ENCODE measurements at regions not wholly inside any gene's neighbourhood (a gene's known extent, or its start where the extent isn't known, plus 50 kb on each side); places are given as distances from the start of the nearest gene placed in this dataset.

- Histone ChIP-seq H4K20me1 (replicated peaks in 1 of 2; ENCODE audit: control insufficient read depth in 1 of 2, insufficient read depth in 2 of 2, low read length in 2 of 2) (no peaks in the 10 kb centered on the region), H3K36me3 (ENCODE audit: control insufficient read depth in 2 of 4, insufficient read depth in 4 of 4, low read length in 3 of 4) (no peaks in the 10 kb centered on the region), H3K4ac (replicated peaks; ENCODE audit: insufficient read length, low read depth, low read length) (no peak overlapping the region), H4K91ac (replicated peaks; ENCODE audit: insufficient read length, low read length) (no peak overlapping the region), H3K18ac (ENCODE audit: extremely low read depth, low read length) (no peak overlapping the region), H3K79me2 (ENCODE audit: control insufficient read depth in 1 of 2, insufficient read depth in 2 of 2, low read length in 2 of 2) (no peaks in the 10 kb centered on the region), H2BK12ac (ENCODE audit: low read depth, low read length) (no peak overlapping the region), H3K4me1 (replicated peaks in 1 of 4; ENCODE audit: control insufficient read depth in 3 of 4, insufficient read depth in 4 of 4, low read length in 3 of 4) (no peaks in the 10 kb centered on the region), H3K4me2 (ENCODE audit: insufficient read depth in 1 of 2, low read depth in 2 of 2, low read length in 2 of 2) (no peak overlapping the region), H2AFZ (ENCODE audit: low read length) (no peak overlapping the region), H2BK120ac (replicated peaks; ENCODE audit: low read depth, low read length) (no peak overlapping the region), H3K27ac (ENCODE audit: low read depth, low read length) (no peak overlapping the region), H3K27me3 (replicated peaks in 1 of 4; ENCODE audit: control insufficient read depth in 3 of 4, extremely low read depth in 1 of 4, insufficient read depth in 3 of 4, low read length in 3 of 4) (no peaks in the 10 kb centered on the region), H4K5ac (ENCODE audit: insufficient read length, low read depth, low read length) (no peak overlapping the region), H2BK20ac (ENCODE audit: low read length) (no peak overlapping the region), H3K4me3 (ENCODE audit: extremely low read depth in 1 of 4, insufficient read depth in 2 of 4, low read depth in 3 of 4, low read length in 4 of 4) (no peak overlapping the region), H4K8ac (ENCODE audit: extremely low read depth, insufficient read depth, low read length) (no peak overlapping the region), H3K9me3 (ENCODE audit: insufficient read depth in 2 of 2, low read depth in 1 of 2, low read length in 1 of 2) (no peaks in the 10 kb centered on the region), H2BK15ac (ENCODE audit: low read length) (no peak overlapping the region), H2BK5ac (ENCODE audit: low read depth, low read length) (no peak overlapping the region), H2AK5ac (ENCODE audit: low read depth, low read length) (no peak overlapping the region), H3K56ac (replicated peaks; ENCODE audit: insufficient read length, low read depth, low read length) (no peak overlapping the region), H3K79me1 (ENCODE audit: low read depth, low read length) (no peaks in the 10 kb centered on the region), H3K23me2 (ENCODE audit: low read depth, low read length) (no peaks in the 10 kb centered on the region), H3K23ac (ENCODE audit: insufficient read length) (no peak overlapping the region), H3K14ac (ENCODE audit: insufficient read length) (no peak overlapping the region), H3K9ac (replicated peaks in 1 of 4; ENCODE audit: extremely low read depth in 1 of 4, low read depth in 3 of 4, low read length in 3 of 4) (no peak overlapping the region)
- no peak for DNase-seq (ENCODE audit: low read depth in 1 of 2, low spot score in 2 of 2)
- WGBS, 2 experiments (ENCODE audit: extremely low coverage in 1 of 2, insufficient coverage in 1 of 2, insufficient read length in 1 of 2, insufficient replicate concordance in 2 of 2, low coverage in 1 of 2, low lambda C conversion rate in 2 of 2, missing lambda C conversion rate in 1 of 2): 87% methylated on average over 8 of the region's 8 CpGs; no CpG with 5 or more reads in 1 of the 2 experiments
- CTCF ChIA-PET (ENCODE audit: partially characterized antibody): interaction anchor here (1.0 to 2.5 kb wide), 4 partner anchors 14 to 58 kb away, joined by 3 to 9 read pairs (median 4); no protein-coding TSS in a partner anchor
- POLR2A ChIA-PET (ENCODE audit: partially characterized antibody): no interaction called here
- no peak for FAIRE-seq
- TF ChIP-seq RFX5 (IDR thresholded peaks at IDR 0.05; ENCODE audit: borderline replicate concordance, low read depth, low read length) (no peak), CBX5 (IDR thresholded peaks at IDR 0.05; ENCODE audit: low read depth, low read length) (no peak), E2F6 (IDR thresholded peaks at IDR 0.05) (no peak), ATF3 (IDR thresholded peaks at IDR 0.05; ENCODE audit: insufficient read depth, low read depth, low read length) (no peak), HDAC6 (IDR thresholded peaks at IDR 0.05; ENCODE audit: low read depth, low read length) (no peak), RBBP5 (IDR thresholded peaks at IDR 0.05; ENCODE audit: borderline replicate concordance, low read depth, low read length) (no peak), CREB1 (IDR thresholded peaks at IDR 0.05) (no peak), TEAD4 (IDR thresholded peaks at IDR 0.05; ENCODE audit: low read depth, low read length) (no peak)
These were observed 121.8 kb downstream of the C5orf15 start for GRCh38 chr5:133846478-133847226.
